B cell (primary cell): ENCODE measurements at regions not wholly inside any gene's neighbourhood (a gene's known extent, or its start where the extent isn't known, plus 50 kb on each side); places are given as distances from the start of the nearest gene placed in this dataset.

ENCODE experiments used
- ATAC-seq: fragments of 200-7000 bp; cut with Tn5 transposase; one replicate; pipeline ENCODE4 v1.10.0; 2021; ENCODE audit warnings: low read depth, mild to moderate bottlenecking, moderate number of reproducible peaks, moderate library complexity
- CTCF ChIA-PET: fragments of 350-600 bp; sonication (Branson Sonifier 250); formaldehyde crosslinking; loops from one replicate; lab custom pipeline; 2021; ENCODE audit warnings: antibody characterized with exemption, inconsistent platforms; lab: Charles Lee
- POLR2A ChIA-PET: fragments of 350-600 bp; sonication (Branson Sonifier 250); formaldehyde crosslinking; loops from one replicate; lab custom pipeline; 2021; ENCODE audit warnings: antibody characterized with exemption; lab: Charles Lee
- DNase-seq: peaks from one replicate; pipeline ENCODE4 v3.0.0; 2013
- H2AFZ ChIP-seq: 2 replicates; pipeline ENCODE4 v1.6.1; 2012; ENCODE audit warnings: mild to moderate bottlenecking, low read depth, low read length; ENCODE audit not compliant: insufficient read depth, poor library complexity, severe bottlenecking
- H3K27ac ChIP-seq, 2 donors: 1 replicate in 1 of 2; 2 replicates in 1 of 2; pipeline ENCODE4 v1.5.1; 2012 to 2013; ENCODE audit warnings: low read length in 2 of 2, mild to moderate bottlenecking in 2 of 2, moderate library complexity in 1 of 2
- H3K27me3 ChIP-seq, 4 experiments: fragments of 200-600 bp in 1 of 4; sonication (generic) in 1 of 4; replicated peaks in 1 of 4; 1 replicate in 2 of 4; 2 replicates in 2 of 4; pipeline versions ENCODE4 v1.6.1 to v1.7.0; 2013 to 2016; ENCODE audit warnings: low read length in 3 of 4, mild to moderate bottlenecking in 2 of 4, mixed read lengths in 1 of 4, moderate library complexity in 1 of 4; ENCODE audit not compliant: insufficient read depth in 4 of 4, control insufficient read depth in 3 of 4; ENCODE audit errors: control extremely low read depth in 1 of 4
- H3K36me3 ChIP-seq, 2 experiments: replicated peaks in 1 of 2; 1 replicate in 1 of 2; 2 replicates in 1 of 2; pipeline versions ENCODE4 v1.6.1 to v1.7.1; 2013; ENCODE audit warnings: low read length in 1 of 2; ENCODE audit not compliant: insufficient read depth in 2 of 2, control insufficient read depth in 1 of 2; ENCODE audit errors: control extremely low read depth in 1 of 2, extremely low read depth in 1 of 2
- H3K4me1 ChIP-seq, 2 donors: fragments of 200-600 bp in 1 of 2; sonication (generic) in 1 of 2; 1 replicate in 1 of 2; 2 replicates in 1 of 2; pipeline versions ENCODE4 v1.5.1 to v1.6.1; 2013 to 2017; ENCODE audit warnings: low read length in 2 of 2; ENCODE audit not compliant: control insufficient read depth in 2 of 2, insufficient read depth in 2 of 2
- H3K4me2 ChIP-seq: replicated peaks from 2 replicates; pipeline ENCODE3; 2012; ENCODE audit warnings: mild to moderate bottlenecking, low read depth, low read length; ENCODE audit not compliant: poor library complexity, severe bottlenecking
- H3K4me3 ChIP-seq, 5 experiments: fragments of 200-600 bp in 1 of 5; sonication (generic) in 1 of 5; 1 replicate in 3 of 5; 2 replicates in 2 of 5; pipeline versions ENCODE4 v1.5.1 to v1.7.0; 2011 to 2016; ENCODE audit warnings: low read length in 4 of 5, mild to moderate bottlenecking in 4 of 5, low read depth in 2 of 5, control low read depth in 1 of 5, moderate library complexity in 1 of 5; ENCODE audit not compliant: insufficient read depth in 1 of 5; ENCODE audit errors: control extremely low read depth in 1 of 5, extremely low read depth in 1 of 5
- H3K79me2 ChIP-seq: fragments of 200-600 bp; sonication (generic); one replicate; pipeline ENCODE4 v1.6.0; 2016; ENCODE audit warnings: low read length; ENCODE audit not compliant: control insufficient read depth, insufficient read depth
- H3K9ac ChIP-seq: fragments of 200-600 bp; sonication (generic); 2 replicates; pipeline ENCODE4 v1.6.1; 2017; ENCODE audit warnings: mild to moderate bottlenecking, low read length, moderate library complexity
- H3K9me3 ChIP-seq, 3 donors: one replicate each; pipeline versions ENCODE4 v1.6.1 to v1.7.1; 2013; ENCODE audit warnings: low read length in 2 of 3; ENCODE audit not compliant: control insufficient read depth in 2 of 3, insufficient read depth in 1 of 3; ENCODE audit errors: control extremely low read depth in 1 of 3
- H4K20me1 ChIP-seq: 2 replicates; pipeline ENCODE4 v1.6.0; 2012; ENCODE audit warnings: mild to moderate bottlenecking, low read length; ENCODE audit not compliant: insufficient read depth, control insufficient read depth, poor library complexity, severe bottlenecking
- H3K27ac Mint-ChIP-seq: one replicate; pipeline ENCODE4 v1.8.0; 2021; ENCODE audit warnings: mixed read lengths
- H3K27me3 Mint-ChIP-seq: one replicate; pipeline ENCODE4 v1.8.0; 2021; ENCODE audit warnings: mixed read lengths
- H3K4me1 Mint-ChIP-seq: one replicate; pipeline ENCODE4 v1.8.0; 2021; ENCODE audit warnings: mixed read lengths
- H3K4me3 Mint-ChIP-seq: one replicate; pipeline ENCODE4 v1.8.0; 2021; ENCODE audit warnings: mixed read lengths
- H3K9me3 Mint-ChIP-seq: one replicate; pipeline ENCODE4 v1.8.0; 2022; ENCODE audit warnings: mixed read lengths; ENCODE audit not compliant: insufficient read depth
- CTCF ChIP-seq: fragments of 200-600 bp; IDR thresholded peaks from one replicate; pipeline ENCODE4 v1.8.0; 2022; ENCODE audit warnings: antibody characterized with exemption, mild to moderate bottlenecking
- EZH2 ChIP-seq: IDR thresholded peaks from 2 replicates; pipeline ENCODE4 v1.6.1; 2012; ENCODE audit warnings: borderline replicate concordance, low read depth, mild to moderate bottlenecking, moderate library complexity, low read length; ENCODE audit not compliant: insufficient read depth, poor library complexity, severe bottlenecking
- WGBS: methylation state at CpG from one replicate; pipeline ENCODE4 v1.1.5; 2013; ENCODE audit warnings: missing lambda C conversion rate; ENCODE audit not compliant: insufficient coverage; 5-methylcytosine and 5-hydroxymethylcytosine counted together
- intact Hi-C: fragments of 100-400 bp; cut with micrococcal nuclease; formaldehyde crosslinking; loops from one replicate; pipeline ENCODE4 v1.10.0; 2022

GRCh38 chr13:87120476-87120875 is 550.7 kb upstream of the SLITRK5 start:
- no peak overlapping the region for H2AFZ ChIP-seq
- ATAC-seq (no peak), DNase-seq (no peak)
- no peak overlapping the region for H3K4me2 ChIP-seq
- H3K27me3 ChIP-seq, result no peaks in the 10 kb centered on the region
- peaks cover 0 to 3% (median 0%) of the 10 kb centered on the region in 3 donors for H3K9me3 ChIP-seq
- H3K4me1 ChIP-seq, result no peaks in the 10 kb centered on the region
- H3K27ac Mint-ChIP-seq, result no peak overlapping the region
- TF ChIP-seq EZH2, result no peak
- no peak for TF ChIP-seq CTCF
- ChIA-PET POLR2A (no interaction called here), CTCF (no interaction called here)
- no CpG with 5 or more reads among the region's 2 CpGs for WGBS
- no peak overlapping the region for H3K27ac ChIP-seq
- no peaks in the 10 kb centered on the region for H4K20me1 ChIP-seq
- H3K9ac ChIP-seq, result no peak overlapping the region
- H3K4me3 Mint-ChIP-seq, result no peak overlapping the region
- peaks cover 5% of the 10 kb centered on the region for H3K9me3 Mint-ChIP-seq
- no peak overlapping the region for H3K4me3 ChIP-seq
- H3K27me3 Mint-ChIP-seq, result no peaks in the 10 kb centered on the region
- no peaks in the 10 kb centered on the region for H3K36me3 ChIP-seq
- H3K4me1 Mint-ChIP-seq, result no peaks in the 10 kb centered on the region
- H3K79me2 ChIP-seq, result no peaks in the 10 kb centered on the region
- intact Hi-C loops, result no loop called here

GRCh38 chr13:87122551-87122950 is 548.6 kb upstream of the SLITRK5 start:
- Mint-ChIP-seq H3K27me3 (no peaks in the 10 kb centered on the region), H3K9me3 (peaks cover 5% of the 10 kb centered on the region), H3K4me1 (no peaks in the 10 kb centered on the region), H3K27ac (no peak overlapping the region), H3K4me3 (no peak overlapping the region)
- no peak overlapping the region for H3K9ac ChIP-seq
- DNase-seq (no peak), ATAC-seq (no peak)
- ChIA-PET CTCF (no interaction called here), POLR2A (no interaction called here)
- no peak overlapping the region for H3K27ac ChIP-seq
- TF ChIP-seq EZH2 (no peak), CTCF (no peak)
- no peaks in the 10 kb centered on the region for H3K9me3 ChIP-seq
- H3K4me2 ChIP-seq, result no peak overlapping the region
- no peak overlapping the region for H2AFZ ChIP-seq
- H3K4me3 ChIP-seq, result no peak overlapping the region
- intact Hi-C loops, result no loop called here
- H3K36me3 ChIP-seq, result no peaks in the 10 kb centered on the region
- H3K79me2 ChIP-seq, result no peaks in the 10 kb centered on the region
- H4K20me1 ChIP-seq, result no peaks in the 10 kb centered on the region
- no peaks in the 10 kb centered on the region for H3K27me3 ChIP-seq
- H3K4me1 ChIP-seq, result no peaks in the 10 kb centered on the region
